Limb (tissue), 2 donors: ENCODE measurements at regions not wholly inside any gene's neighbourhood (a gene's known extent, or its start where the extent isn't known, plus 50 kb on each side); places are given as distances from the start of the nearest gene placed in this dataset.

Experiments used
- DNase-seq, 2 donors: peaks; one replicate each; pipeline ENCODE4 v3.0.0-alpha.2; 2016; ENCODE audit errors: extremely low spot score in 2 of 2

- no peak for DNase-seq
These were observed 103.1 kb upstream of the MYO16 start for GRCh38 chr13:108526286-108526685.

- DNase-seq = no peak
These were observed 101.6 kb upstream of the MYO16 start for GRCh38 chr13:108527844-108528243.

- no peak for DNase-seq
These were observed 101.1 kb upstream of the MYO16 start for GRCh38 chr13:108528303-108528702.

- no peak for DNase-seq
These were observed 95.6 kb upstream of the MYO16 start for GRCh38 chr13:108533842-108534241.

- DNase-seq = no peak
These were observed 94.7 kb upstream of the MYO16 start for GRCh38 chr13:108534728-108535127.

GRCh38 chr13:108549934-108550333 is 79.5 kb upstream of the MYO16 start:
- DNase-seq = peak; percentile 30 to 32

- DNase-seq = no peak
These were observed 77.7 kb upstream of the MYO16 start for GRCh38 chr13:108551674-108552073.

GRCh38 chr13:108558489-108558888 is 70.9 kb upstream of the MYO16 start:
- DNase-seq = no peak

GRCh38 chr13:108560093-108560492 is 69.3 kb upstream of the MYO16 start:
- no peak for DNase-seq

- DNase-seq = no peak
These were observed 68.3 kb upstream of the MYO16 start for GRCh38 chr13:108561149-108561548.

GRCh38 chr13:108566413-108567170 is 62.8 kb upstream of the MYO16 start:
- no peak for DNase-seq

- no peak for DNase-seq
These were observed 56.6 kb upstream of the MYO16 start for GRCh38 chr13:108572782-108573211.

GRCh38 chr13:108573455-108573854 is 56.0 kb upstream of the MYO16 start:
- DNase-seq = no peak

- no peak for DNase-seq
These were observed 54.6 kb upstream of the MYO16 start for GRCh38 chr13:108574856-108575255.

GRCh38 chr13:108575430-108575829 is 54.0 kb upstream of the MYO16 start:
- DNase-seq = no peak
